Stimulated activated CD4-positive, alpha-beta T cell treated with anti-CD3 and anti-CD28 coated beads, TNF-alpha, amount 100 ng/mL, for 24 hours (primary cell): ENCODE measurements at regions not wholly inside any gene's neighbourhood (a gene's known extent, or its start where the extent isn't known, plus 50 kb on each side); places are given as distances from the start of the nearest gene placed in this dataset.

Experiments
- DNase-seq, 3 experiments: peaks; one replicate each; pipeline ENCODE4 v3.0.0-alpha.2; 2020; ENCODE audit warnings: low read depth in 3 of 3

DNA sequence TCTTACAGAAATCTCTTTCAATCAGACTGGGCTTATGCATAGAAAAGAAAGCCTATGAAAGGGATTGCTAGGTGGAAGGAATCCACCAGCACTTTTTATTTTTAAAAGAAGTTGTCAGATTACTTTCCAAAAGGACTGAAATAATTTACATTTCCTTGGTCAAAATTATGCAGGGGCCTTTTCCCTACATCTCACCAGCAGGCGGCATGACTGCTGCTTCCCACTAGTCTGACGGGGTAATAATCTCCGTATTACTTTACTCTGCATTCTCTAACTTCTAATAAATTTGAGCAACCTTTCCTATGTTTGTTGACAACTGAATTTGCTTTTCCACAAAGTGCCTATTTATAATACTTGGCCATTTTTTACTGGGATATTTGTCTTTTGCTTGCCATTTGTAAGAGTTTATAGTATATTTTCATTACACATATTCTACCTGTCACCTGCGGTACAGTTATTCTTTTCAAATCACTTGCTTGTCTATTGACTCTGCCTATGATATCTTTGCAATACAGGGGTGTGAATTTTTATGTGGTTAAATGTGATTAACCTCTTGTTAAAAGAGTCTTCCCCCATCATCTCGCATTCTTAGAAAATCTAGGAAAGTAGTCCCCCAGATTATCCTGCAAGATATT is 51.9 kb upstream of the USP47 start:
- DNase-seq: no peak

DNA sequence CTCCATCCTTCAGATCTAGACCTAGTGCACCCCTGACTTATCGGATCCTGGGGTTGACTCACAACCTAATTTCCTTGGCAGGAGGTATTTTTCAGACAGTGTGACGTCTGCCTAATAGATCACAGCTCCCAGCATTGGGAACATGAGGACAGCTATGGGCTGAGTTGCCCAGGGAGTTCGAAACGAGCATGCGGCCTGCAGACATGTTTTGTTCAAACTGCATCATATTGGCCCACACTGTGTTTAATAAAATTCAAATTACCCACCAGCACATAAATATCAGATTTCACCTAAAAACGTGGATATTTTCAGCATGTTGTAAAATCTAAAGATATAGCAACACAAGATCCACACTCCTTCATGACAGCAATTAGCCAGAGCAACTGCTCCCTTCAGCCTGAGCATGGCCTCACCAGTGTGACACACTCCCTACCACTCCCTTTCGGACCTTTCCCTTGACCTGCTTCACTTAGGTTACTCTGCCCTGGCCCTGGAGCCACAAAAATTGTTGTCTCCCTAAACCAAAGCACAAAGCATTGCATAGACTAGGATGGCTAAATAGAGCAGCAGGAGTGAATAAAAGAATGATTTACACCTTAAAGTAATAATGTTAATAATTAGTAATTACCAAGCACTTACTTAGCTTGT is 53.6 kb upstream of the USP47 start:
- DNase-seq: no peak

DNA sequence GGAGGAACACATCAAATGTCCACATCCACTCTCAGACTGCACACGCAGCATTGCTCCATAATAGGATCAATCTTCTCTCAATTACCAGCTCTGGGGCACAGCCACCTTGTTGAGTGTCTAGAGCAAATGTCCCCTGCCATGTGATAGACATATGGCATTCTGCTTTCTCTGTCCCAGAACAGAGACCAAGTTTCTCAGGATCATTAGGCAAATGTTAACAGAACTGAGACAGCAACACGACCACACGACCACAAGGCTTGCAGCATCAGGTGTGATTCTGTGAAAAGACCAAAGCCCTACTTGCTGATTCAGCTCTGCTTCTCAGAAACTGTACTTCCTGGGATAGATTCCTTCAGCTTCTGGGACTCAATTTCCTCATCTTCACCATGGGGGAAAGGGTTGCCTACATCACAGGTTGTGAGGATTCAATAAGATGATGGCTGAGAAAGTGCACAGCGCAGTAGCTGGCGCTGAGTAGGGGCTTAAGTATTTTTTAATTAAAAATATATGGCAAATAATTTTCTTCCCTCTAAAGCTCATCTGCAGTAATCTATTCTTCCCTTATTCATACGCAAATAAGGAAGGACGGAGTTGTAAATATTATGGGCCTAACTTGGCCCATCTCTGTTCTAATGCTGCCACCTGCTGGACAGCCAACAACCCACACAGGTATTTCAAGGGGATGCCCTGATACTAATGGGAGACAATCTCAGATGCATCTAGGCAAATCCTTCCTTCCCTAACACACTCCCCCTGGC is 54.3 kb upstream of the USP47 start:
- DNase-seq: peak; percentile 50 to 58 (median 57)

DNA sequence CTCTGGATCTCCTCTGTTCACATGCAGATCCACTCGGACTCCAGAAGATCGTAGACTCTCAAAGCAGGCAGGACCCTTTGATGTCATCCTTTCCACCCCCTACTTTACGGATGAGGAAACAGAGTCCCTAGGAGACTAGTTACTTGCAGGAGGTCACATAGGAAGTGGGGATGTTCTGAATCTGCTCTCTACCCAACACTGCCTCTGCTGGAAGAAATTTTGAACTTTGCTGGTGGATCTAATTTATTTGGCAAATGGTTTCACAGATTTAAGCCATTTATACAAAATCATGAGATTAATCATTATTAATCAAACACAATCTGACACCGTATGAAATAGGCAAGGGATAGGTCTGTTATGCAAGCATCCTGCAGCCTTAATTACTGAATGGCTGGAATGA is 55.0 kb upstream of the USP47 start:
- no peak for DNase-seq

DNA sequence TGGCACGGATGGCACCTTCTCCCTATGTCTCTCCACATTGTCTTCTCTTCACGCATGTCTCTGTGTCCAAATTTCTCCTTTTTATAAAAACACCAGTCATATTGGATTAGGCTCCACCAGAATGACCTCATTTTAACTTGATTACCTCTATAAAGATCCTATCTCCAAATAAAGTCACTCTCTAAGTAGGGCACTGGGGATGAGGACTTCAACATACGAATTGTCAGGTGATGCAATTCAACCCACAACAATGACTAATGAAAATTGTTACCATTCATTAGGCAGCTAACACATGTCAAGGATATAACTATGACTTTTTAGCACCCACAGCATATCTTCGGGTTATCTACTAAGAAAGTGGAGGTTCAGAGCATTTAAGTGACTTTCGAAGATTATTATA is 55.5 kb upstream of the USP47 start:
- DNase-seq: no peak

DNA sequence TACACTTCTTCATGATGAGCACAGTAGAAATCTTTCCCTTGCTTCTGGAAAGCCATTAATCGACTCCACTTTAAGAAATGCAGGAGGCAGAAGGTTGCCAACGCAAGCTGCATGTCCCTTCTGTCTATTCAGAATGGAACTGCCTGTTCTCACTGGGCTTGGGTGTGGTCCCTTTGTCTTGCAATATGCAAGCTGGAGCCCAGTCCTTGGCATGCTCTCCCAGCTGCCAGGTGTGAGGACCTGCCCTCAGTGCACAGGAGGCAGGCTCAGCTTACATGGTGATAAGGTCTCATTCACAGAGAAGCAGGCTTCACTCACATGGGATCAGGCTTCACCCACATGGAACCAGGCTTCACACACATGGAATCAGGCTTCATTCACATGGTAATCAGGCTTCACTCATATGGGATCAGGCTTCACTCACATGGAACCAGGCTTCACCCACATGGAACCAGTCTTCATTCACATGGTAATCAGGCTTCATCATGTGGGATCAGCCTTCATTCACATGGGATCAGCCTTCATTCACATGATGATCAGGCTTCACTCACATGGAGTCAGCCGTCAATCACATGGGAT is 59.2 kb upstream of the USP47 start:
- no peak for DNase-seq

DNA sequence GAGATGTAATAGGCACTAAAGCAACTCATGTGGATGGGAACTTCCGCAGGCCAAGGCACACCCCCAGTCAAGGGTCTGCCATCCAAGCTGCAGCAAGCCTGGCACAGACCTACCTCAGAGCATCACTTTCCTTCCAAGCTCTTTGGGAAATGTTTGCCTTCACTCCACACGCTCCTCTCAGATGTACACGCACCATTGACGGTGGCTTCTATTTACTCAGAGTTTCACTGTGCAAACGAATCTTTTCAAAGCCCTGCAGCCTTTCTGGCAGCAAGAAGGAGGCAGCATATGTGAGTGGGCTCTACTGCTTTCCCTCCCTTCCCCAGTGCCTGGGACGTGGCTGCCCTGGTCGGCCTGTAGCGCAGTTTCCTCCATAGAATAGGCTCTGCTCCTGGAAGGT is 60.9 kb upstream of the USP47 start:
- no peak for DNase-seq

DNA sequence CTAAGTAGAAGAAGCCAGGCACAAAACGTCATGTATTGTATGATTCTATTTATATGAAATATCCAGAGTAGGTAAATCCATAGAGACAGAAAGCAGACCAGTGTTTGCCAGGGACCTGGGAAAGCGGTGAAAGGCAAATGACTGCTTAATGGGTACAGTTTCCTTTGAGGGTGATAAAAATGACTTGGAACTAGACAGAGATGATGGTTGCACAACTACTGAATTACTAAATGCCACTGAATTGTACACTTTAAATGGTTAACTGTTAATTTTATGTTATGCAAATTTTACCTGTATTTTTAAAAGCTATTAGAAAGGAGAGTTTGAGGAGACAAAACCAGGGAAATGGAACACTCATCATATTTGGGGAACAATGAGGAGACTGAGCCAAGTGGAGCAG is 61.8 kb upstream of the USP47 start:
- DNase-seq: no peak

DNA sequence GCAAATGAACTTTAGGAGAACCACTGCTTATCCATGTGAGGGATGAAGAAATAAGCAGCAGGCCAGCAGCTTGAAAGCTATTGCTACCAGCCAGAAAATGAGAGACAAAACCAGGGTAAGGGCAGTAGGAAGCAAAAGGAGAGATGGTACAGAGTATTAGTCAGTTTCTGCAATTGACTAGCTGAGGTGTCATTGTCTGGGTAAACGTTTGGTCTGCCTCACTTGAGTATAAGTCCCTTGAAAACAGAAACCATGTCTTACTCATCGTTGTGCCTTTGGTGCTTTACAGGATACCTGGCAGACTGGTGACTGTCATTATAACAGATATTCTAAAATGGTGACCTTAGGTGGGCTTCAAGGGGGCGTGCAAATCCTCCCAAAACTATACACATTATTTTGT is 63.9 kb upstream of the USP47 start:
- DNase-seq: no peak

DNA sequence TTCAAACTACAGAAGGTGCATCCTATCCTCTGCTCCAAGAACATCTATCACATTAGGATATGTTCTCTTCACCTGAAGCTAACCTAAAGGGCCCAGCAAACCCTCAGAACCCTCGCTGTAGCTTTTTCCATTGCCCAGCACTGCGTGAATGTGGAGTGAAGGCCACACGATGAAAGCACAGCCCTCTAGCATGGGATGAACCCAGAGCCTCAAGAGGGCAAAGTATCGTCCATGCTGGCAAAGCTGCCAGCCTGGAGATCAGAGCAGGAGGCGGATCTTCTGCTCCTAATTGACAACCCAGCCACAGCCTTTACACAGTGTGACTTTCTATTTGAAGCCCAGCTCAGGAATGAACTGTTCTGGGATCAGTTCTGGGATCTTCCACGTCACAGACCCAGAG is 65.1 kb upstream of the USP47 start:
- DNase-seq: no peak

DNA sequence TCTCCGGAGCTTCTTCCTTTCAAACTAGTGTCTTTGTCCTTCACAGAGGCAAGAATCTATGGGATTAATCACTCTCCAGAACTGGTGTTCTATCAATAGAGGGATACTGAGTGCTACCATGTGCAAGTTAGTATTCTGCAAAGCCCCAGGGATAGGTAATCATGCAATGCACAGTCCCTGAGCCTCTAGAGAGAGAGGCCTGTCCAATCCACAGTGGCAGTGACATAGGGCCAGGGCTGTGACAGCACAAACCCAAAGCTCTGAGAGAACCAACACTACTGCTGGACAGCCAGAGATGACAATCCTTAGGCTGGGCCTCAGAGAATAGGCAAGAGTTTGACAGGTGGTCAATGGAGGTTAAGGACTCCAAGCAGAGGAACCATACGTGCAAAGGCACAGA is 66.8 kb upstream of the USP47 start:
- no peak for DNase-seq

DNA sequence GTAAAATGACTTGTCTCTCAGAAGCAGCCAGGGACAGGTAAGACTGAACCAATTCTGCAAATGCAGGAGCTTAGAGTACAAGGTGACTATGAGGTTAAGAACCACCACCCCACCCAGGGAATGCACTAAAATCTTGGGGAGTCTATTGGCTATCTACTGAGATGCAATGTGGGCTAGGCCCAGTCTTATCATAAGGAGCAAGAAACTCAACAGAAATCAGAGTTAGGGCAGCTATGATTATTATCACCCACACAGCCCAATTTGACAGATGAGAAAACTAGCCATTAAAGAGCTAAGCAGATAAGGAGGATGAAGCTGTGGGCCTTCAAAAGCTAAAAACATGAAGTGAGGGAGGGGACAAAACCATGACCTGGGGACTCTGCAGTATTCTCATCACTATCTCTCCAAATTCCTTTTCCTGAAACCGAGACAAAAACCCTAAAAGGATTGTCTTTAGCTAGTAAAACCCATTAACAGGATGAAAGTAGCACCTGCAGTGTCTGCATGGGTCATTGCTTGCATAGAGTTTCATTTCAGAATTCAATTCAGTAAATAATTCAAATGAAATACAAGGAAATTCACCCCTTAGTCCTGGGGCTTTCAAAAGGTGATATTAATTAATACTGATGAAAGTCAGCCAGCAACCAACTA is 68.8 kb upstream of the USP47 start:
- no peak for DNase-seq

DNA sequence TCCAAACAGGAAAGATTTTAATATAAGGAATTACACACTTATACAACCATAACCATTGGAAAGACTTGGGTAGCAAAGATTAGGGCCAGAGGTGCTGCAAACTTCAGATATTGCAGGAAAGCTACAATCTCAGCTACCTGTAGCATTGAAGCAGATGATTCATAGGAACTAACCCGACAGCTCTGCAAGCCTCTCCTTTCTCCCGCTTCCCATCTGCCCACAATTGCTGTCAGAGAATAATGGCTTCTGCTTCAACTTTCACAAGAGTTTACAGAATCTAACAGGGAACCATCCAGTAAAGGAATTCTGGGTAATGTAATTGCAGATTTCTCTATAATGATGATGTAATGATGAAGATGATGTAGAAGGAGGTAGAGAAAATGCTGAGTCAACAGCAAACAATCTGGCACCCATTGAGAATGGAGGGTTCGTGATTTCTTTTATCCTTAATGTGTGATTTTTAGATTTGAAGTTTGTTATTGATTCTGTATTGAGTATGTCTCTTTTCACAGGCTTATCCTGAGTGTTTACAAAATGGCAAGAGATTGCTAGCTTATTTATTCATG is 70.8 kb upstream of the USP47 start:
- DNase-seq: no peak

DNA sequence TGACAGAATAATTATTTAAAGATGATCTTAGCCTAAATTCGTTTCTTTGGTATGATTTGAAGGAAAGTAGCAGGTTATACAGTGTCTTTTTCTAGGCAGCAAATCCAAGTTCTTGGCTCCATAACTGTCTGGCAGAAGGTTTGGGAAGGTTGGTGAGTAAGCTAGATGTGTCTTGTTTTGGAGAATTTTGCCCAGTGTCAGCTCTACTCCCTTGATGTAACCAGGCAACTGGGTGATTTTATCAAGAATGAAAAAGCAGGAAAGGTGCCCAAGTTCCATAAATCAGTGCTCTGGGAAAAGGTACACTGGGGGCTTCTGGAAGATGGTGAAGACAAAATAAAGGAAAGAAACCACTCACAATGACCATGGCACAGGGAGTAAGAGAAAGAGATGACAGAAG is 71.5 kb upstream of the USP47 start:
- no peak for DNase-seq

DNA sequence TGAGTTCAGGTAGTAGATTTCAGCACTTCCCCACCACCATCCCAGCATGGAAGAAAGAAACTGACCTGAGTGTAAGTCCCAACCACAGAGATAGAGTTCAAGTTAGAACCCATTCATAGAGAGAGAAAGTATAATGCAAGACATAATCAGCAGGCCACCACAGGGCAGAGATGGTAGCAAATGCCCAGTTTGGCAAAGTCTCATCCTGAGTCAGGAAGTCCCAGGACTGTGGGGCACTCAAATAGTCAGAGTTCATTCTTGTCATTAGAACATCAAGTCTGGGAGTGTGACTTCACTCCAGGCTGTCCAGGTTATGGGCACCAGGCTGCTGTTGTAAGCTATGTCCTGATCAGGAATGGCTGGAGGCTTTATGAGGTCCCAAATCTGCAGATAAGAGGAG is 72.0 kb upstream of the USP47 start:
- DNase-seq: no peak

DNA sequence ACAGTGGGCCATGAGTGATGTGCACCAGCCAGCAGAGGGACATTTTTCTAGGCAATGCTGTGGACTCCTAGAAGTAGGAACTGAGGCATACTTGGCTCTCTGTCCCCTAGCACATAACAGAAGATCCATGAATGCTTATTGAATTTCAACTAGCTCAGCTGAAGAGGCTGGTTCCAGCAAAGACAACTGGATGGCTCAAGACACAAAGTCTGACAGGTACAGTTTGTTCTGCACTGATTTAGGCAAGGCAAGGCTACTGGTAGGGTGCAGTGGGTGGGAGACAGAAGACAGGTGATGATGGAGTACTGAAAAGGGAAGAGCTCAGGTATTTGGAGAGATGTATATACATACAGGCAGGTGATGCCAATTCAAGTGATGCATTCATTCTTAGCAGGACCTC is 72.4 kb upstream of the USP47 start:
- DNase-seq: no peak

DNA sequence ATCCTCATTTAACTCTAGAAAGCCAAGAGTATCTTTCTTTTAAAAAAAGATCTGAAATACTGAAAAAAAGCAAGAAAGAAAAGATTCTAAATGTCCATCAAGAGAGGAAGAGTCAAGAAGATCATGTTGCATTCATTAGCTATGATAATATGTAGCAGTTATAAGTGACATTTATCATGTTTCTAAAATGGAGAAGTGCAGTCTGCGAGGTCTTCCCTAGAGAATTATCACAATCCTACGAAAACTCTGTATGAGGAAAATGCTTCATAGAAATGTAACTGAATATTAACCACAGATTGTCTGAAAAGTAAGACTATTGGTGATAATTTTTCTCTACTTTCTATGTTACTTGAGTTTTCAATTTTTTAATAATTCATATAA is 77.4 kb upstream of the USP47 start:
- no peak for DNase-seq

DNA sequence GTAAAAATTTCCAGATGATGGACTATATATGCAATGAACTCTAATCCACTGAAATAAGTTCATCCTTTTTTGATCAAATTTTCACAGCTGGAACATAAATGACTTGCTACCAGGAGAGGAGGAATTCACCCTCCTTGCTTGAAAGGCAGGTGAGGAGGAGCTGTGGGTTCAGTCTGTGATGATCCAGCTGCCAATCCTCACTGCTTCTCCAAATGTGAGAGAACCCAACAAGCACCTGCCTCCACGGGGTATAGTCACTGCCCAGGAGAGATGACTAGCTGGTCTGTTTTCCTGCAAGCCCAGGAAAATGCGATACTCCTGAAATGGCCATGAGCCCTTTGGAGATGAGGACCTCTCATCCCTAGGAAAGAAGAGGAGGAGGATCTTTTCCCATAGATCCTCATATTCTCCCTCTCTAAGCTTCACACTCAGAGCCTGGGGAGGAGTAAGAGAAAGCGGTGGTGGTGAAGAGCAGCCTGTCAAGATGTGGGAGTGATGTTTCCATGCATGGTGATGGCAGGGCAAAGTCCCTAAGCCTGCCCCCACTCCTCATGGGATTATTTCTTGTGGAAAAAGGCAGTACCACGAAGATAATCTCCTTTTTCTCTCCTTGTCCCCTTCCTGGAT is 77.9 kb upstream of the USP47 start:
- no peak for DNase-seq

DNA sequence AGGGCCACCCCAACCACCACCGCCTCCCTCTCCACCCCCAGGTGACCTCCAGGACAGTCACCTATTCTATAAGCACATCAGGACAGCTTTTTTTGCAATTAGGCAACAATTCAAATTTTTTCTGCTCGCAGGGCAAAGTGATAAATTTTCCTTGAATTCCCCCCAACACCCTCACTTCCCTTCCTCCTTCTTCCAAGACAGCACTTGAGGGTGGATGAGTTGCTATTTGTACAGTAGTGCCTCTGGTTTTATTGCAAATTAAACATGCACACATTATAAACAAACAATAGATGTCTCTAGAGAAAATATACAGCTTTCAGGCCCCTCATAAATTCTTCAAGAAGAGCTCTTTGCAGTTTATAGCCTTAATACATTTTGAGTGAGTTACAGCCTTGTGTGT is 80.9 kb upstream of the USP47 start:
- DNase-seq: no peak

DNA sequence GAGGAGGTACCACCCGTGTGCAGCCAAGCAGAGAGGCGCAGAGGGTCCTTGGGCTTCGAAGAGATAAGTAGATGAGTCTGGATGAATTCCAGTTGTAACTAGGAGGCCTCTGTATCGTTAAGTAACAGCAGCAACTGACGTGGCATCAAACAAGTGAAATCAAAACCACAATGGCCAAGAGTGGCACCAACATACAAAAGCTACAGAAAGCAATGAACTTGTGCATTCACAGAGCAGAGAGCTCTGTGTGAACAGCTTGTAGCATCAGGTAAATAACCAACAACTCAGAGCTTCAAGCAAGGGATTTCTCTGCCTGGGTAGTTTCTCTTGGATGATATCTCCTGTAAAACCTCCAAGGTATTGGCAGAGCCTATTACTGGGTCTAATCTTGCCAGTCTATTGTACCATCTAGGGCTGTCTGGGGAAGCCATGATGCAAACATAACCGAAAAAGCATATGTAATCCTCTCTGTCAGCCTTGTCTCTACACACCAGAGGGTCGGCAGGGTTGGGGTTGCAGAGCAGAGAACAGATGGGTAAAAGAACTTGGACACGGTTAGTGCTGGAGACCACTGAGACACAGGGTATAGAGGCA is 83.1 kb upstream of the USP47 start:
- DNase-seq: no peak

DNA sequence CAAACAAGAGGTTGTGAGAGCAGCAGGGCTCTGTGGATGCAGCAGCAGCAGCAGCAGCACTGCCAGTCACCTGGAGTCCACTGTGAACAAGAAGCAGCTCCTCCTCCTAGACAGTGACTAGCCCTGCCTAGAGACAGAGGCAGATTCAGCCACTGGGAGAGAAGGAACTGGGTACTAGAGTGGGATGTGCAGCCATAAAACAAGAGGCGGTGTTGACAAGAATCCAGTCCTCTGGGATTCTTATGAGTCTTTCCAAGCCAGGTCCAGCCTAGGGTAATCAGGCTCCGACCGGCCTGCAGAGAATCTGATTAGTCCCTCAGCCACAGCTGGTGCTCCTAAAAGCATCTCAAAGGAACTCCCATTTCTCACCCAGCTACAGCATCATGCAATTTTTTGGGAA is 83.9 kb upstream of the USP47 start:
- no peak for DNase-seq
